T-helper 17 cell (primary cell): ENCODE measurements at regions not wholly inside any gene's neighbourhood (a gene's known extent, or its start where the extent isn't known, plus 50 kb on each side); places are given as distances from the start of the nearest gene placed in this dataset.

ENCODE experiments used
- ATAC-seq: fragments of 150-1000 bp; cut with Tn5 transposase; 2 replicates; pipeline ENCODE4 v1.10.0; 2021; ENCODE audit warnings: mild to moderate bottlenecking, moderate library complexity
- DNase-seq, 3 donors: peaks; one replicate each; pipeline versions ENCODE4 v3.0.0 to v3.0.0-alpha.2; 2020 to 2021
- H3K9me3 ChIP-seq: one replicate; pipeline ENCODE4 v1.7.0; 2013; ENCODE audit warnings: low read length, mild to moderate bottlenecking; ENCODE audit not compliant: control insufficient read depth, poor library complexity, severe bottlenecking
- H3K27ac Mint-ChIP-seq: one replicate; pipeline ENCODE4 v1.8.0; 2022; ENCODE audit warnings: mild to moderate bottlenecking, moderate library complexity, mixed read lengths
- H3K27me3 Mint-ChIP-seq: one replicate; pipeline ENCODE4 v1.8.0; 2022; ENCODE audit warnings: mixed read lengths
- H3K36me3 Mint-ChIP-seq: one replicate; pipeline ENCODE4 v1.8.0; 2022; ENCODE audit warnings: low read depth, mixed read lengths
- H3K4me1 Mint-ChIP-seq: one replicate; pipeline ENCODE4 v1.8.0; 2022; ENCODE audit warnings: mild to moderate bottlenecking, mixed read lengths
- H3K4me3 Mint-ChIP-seq: one replicate; pipeline ENCODE4 v1.8.0; 2022; ENCODE audit warnings: mild to moderate bottlenecking, moderate library complexity, mixed read lengths

DNA sequence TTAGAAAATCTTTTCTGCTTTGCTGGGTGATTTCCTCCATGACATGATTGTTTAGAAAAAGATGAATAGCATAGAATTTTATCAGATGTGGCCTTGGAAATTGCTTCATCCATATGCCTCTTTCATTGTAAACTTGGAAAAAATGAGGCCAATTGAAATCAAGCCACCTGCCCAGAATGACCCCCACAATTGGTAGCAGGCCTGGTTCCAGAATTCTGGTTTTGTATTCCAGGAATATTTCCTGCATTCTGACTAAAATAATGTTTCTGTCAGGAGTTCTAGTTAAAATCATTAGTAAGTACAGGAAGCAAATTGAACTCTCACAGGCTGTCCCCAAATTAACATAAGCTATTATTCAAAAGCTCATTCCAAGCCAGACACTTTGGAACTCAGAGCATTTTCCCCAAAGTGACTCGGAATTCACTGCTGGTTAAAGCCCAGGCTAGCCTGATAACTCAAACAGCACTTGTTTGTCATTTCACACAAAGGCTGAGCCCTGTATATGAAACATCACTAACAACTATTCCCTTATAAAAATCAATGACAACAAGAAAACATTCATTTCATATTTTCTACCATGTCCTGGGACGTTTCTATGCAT, 75.1 kb upstream of the ADCY2 start:
- peaks cover 23% of the 10 kb centered on the region for H3K27me3 Mint-ChIP-seq
- no peaks in the 10 kb centered on the region for H3K9me3 ChIP-seq
- DNase-seq (no peak), ATAC-seq (no peak)
- H3K27ac Mint-ChIP-seq: no peak overlapping the region
- no peaks in the 10 kb centered on the region for H3K36me3 Mint-ChIP-seq
- no peak overlapping the region for H3K4me3 Mint-ChIP-seq
- H3K4me1 Mint-ChIP-seq: no peaks in the 10 kb centered on the region

DNA sequence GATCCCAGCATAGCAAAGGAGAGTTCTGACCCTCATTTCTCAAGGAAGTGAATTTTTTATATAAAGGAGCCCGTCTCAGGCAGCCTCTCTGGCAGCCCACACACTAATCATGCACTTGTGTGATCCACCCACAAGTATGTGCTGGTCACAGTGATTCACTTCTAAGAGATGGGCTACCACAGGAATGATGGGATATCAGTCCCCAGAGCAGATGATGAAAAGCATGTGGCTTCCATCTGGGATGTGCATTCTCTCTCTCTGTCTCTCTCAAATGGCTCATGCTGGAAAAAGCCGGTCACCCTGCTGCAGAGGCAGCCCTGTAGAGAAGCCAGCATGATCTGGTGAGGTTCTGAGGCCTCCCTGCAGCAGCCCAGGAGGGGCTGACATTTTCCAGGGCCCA, 74.2 kb upstream of the ADCY2 start:
- Mint-ChIP-seq H3K4me1 (no peaks in the 10 kb centered on the region), H3K27ac (no peak overlapping the region), H3K4me3 (no peak overlapping the region), H3K36me3 (no peaks in the 10 kb centered on the region), H3K27me3 (peaks cover 19% of the 10 kb centered on the region)
- no peaks in the 10 kb centered on the region for H3K9me3 ChIP-seq
- DNase-seq: no peak
- no peak for ATAC-seq

GRCh38 chr5:7324919-7325318, 71.0 kb upstream of the ADCY2 start:
- peaks cover 19% of the 10 kb centered on the region for H3K27me3 Mint-ChIP-seq
- H3K27ac Mint-ChIP-seq: no peak overlapping the region
- no peak for ATAC-seq
- no peak overlapping the region for H3K4me3 Mint-ChIP-seq
- H3K36me3 Mint-ChIP-seq: no peaks in the 10 kb centered on the region
- DNase-seq: no peak
- H3K4me1 Mint-ChIP-seq: no peaks in the 10 kb centered on the region
- no peaks in the 10 kb centered on the region for H3K9me3 ChIP-seq

- no peak for ATAC-seq
- Mint-ChIP-seq H3K27ac (no peak overlapping the region), H3K4me1 (no peaks in the 10 kb centered on the region)
Observed at GRCh38 chr5:7325975-7326913, 69.7 kb upstream of the ADCY2 start.

GRCh38 chr5:7329141-7329540, 66.8 kb upstream of the ADCY2 start:
- no peak overlapping the region for H3K27ac Mint-ChIP-seq
- H3K36me3 Mint-ChIP-seq: no peaks in the 10 kb centered on the region
- no peaks in the 10 kb centered on the region for H3K4me1 Mint-ChIP-seq
- H3K9me3 ChIP-seq: no peaks in the 10 kb centered on the region
- ATAC-seq (no peak), DNase-seq (no peak)
- H3K4me3 Mint-ChIP-seq: no peak overlapping the region
- peaks cover 9% of the 10 kb centered on the region for H3K27me3 Mint-ChIP-seq

More at GRCh38 chr5:7325975-7326913, 69.7 kb upstream of the ADCY2 start:
- no peaks in the 10 kb centered on the region for H3K9me3 ChIP-seq
- Mint-ChIP-seq H3K4me3 (no peak overlapping the region), H3K27me3 (peaks cover 14% of the 10 kb centered on the region), H3K36me3 (no peaks in the 10 kb centered on the region)
- DNase-seq: no peak

- no peak overlapping the region for H3K27ac Mint-ChIP-seq
- H3K36me3 Mint-ChIP-seq: no peaks in the 10 kb centered on the region
- peaks cover 9% of the 10 kb centered on the region for H3K27me3 Mint-ChIP-seq
- DNase-seq (no peak), ATAC-seq (no peak)
- no peaks in the 10 kb centered on the region for H3K9me3 ChIP-seq
- no peak overlapping the region for H3K4me3 Mint-ChIP-seq
- H3K4me1 Mint-ChIP-seq: no peaks in the 10 kb centered on the region
Observed at GRCh38 chr5:7329712-7330111, 66.2 kb upstream of the ADCY2 start.

DNA sequence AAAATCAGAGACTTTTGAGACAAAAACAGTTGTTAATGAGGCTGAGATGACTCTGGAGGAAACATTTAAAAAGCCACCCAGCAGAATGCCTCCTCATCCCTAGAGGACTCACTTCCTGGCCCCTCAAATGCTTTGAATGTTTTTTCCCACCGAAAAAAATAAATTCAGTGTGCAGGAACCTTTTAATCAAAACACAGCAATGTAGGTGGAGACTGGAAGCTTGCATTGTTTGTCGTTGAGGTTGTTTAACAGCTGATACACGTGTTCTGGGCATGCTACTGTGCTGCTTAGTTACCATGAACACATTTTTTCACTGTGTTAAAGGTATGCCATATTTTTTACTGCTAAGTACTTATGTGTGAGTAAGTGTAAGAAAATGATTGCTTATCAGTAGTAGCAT, 65.7 kb upstream of the ADCY2 start:
- H3K27ac Mint-ChIP-seq: no peak overlapping the region

GRCh38 chr5:7331131-7331530, 64.8 kb upstream of the ADCY2 start:
- DNase-seq (no peak), ATAC-seq (no peak)
- no peaks in the 10 kb centered on the region for H3K9me3 ChIP-seq
- Mint-ChIP-seq H3K4me1 (no peaks in the 10 kb centered on the region), H3K4me3 (no peak overlapping the region), H3K36me3 (no peaks in the 10 kb centered on the region), H3K27ac (no peak overlapping the region), H3K27me3 (peaks cover 9% of the 10 kb centered on the region)

More for the DNA sequence above, 65.7 kb upstream of the ADCY2 start:
- DNase-seq (no peak), ATAC-seq (no peak)
- H3K36me3 Mint-ChIP-seq: no peaks in the 10 kb centered on the region
- H3K9me3 ChIP-seq: no peaks in the 10 kb centered on the region
- H3K27me3 Mint-ChIP-seq: peaks cover 9% of the 10 kb centered on the region
- no peak overlapping the region for H3K4me3 Mint-ChIP-seq
- H3K4me1 Mint-ChIP-seq: no peaks in the 10 kb centered on the region
